ENCODE measurements at regions not wholly inside any gene's neighbourhood (a gene's known extent, or its start where the extent isn't known, plus 50 kb on each side); places are given as distances from the start of the nearest gene placed in this dataset.

DNA sequence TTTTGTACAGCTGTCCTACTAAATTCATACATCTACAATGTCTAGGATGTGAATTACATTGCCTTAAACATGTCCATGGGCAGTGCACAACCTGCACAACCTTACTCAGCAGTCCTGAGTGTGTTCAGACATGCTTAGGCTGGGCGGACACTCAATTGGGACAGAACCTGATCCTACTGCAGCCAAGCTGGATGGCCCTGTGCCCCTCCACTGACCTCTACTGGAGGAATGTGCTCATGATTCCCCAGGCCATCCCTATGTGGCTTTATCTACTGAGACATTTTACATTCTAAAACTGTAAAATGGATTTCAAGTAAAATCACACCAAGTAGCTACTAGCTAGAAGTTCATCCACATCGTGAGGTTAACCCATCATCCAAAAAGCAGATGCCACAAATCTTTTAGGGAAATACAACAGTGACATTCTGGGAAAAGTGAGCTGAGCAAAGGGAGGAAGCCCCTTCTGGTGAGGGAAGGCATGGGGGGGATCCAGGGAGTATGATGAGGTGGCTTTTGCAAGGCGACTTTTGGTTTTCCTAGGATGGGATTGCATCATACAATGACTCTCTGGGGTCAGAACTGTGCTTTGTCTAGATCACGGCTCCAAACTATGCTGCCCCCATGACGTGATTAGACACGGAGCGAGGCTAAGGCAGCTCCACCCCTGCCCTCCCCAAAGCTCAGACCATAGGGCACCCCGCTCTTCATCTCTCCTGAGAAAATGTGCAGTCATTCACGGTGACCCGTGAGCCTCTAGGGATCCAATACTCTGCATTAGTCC lies 911.7 kb upstream of the TMEM132C start:
- no peak for DNase-seq (ENCODE audit: low spot score)
- in situ Hi-C loops (cut with HindIII; ENCODE audit: low sequenced_read_pairs) = no loop called here

DNA sequence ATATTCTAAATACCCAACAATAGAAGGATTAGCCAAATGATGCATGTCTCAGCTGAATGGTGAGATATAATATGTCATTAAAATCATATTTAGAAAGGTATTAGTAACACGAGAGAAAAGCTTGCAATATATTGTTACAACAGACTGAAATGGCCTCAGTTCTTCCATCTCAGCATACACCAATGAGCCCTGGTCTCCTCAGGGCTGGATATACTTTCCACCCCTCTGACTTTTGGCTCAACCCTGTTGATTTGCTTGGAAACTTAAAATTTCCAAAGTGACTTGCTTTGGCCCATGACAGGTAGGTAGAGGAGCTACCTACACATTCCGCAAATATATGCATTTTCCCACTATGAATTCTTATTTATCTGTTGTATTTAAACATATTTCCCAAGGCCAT lies 908.1 kb upstream of the TMEM132C start:
- DNase-seq (ENCODE audit: low spot score) = no peak
- in situ Hi-C loops (cut with HindIII; ENCODE audit: low sequenced_read_pairs) = no loop called here

DNA sequence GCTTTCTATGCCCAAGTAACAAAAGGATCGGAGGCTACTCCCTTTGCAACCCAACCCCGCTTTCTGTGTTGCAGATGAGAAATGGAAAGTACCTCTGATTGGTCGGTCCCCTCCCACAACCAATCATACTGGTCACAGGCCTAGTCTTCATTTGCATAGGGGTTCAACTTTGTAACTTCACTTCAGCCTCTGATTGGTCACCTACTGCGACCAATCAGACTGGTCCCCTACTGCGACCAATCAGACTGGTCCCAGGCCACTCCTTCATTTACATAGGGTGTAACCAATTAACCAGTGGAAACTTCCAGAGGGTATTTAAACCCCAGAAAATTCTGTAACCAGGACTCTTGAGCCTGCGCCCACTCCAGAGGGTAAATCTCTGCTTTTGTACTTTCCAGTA lies 906.4 kb upstream of the TMEM132C start:
- DNase-seq (ENCODE audit: low spot score) = no peak
- in situ Hi-C loops (cut with HindIII; ENCODE audit: low sequenced_read_pairs) = no loop called here

DNA sequence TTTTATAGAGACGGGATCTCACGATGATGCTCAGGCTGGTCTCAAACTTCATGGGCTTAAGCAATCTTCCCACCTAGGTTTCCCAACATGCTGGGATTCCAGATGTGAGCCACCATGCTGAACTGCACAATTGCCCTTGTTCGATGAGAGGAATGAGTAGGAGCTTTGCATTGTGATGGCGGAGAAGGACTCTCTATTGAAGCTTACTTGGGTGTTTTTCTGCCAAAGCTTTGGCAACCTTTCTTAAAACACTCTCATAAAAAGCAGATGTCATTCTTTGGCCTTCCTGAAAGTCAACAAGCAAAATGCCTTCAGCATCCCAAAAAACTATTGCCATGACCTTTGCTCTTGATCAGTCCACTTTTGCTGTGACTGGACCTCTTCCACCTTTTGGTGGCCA lies 904.8 kb upstream of the TMEM132C start:
- no peak for DNase-seq (ENCODE audit: low spot score)
- in situ Hi-C loops (cut with HindIII; ENCODE audit: low sequenced_read_pairs) = no loop called here

DNA sequence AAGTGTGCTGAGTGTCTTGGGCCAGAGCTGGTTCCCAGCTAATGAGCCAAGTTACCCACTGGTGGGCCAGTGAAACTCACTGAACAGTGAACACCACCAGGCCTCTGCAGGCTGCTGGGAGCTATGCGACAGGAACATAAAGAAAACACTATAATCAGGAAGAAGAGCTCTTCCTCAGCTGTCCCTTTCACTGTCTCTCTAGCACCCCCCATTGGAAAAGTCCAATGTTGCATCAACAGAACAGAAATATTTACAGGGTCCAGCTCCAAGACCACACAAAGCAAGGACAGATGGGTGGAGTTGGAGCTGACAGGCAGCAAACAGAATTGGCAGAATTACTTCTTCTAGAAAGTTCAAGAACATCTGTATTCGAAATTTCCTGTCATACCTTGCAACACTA lies 903.6 kb upstream of the TMEM132C start:
- in situ Hi-C loops (cut with HindIII; ENCODE audit: low sequenced_read_pairs) = no loop called here
- DNase-seq (ENCODE audit: low spot score) = no peak

DNA sequence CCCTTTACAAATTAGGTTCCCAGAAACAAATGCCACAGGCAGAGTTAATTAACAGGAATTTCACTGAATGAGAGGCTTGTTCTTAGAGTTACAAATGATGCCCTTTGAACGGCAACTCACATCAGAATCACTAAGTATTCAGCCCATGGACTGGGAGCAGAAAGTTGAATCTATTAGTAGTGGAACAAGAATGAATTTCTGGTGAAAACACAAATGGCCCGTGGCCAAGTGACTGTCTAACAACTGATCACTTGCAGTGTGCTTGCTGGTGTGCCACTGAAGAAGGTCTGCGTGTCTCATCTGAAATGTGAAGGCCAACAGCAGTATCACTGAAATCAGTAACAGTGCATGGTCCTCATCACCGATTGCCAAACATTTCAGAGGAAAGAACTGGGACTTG lies 893.4 kb upstream of the TMEM132C start:
- no peak for DNase-seq (ENCODE audit: low spot score)
- in situ Hi-C loops (cut with HindIII; ENCODE audit: low sequenced_read_pairs) = no loop called here

DNA sequence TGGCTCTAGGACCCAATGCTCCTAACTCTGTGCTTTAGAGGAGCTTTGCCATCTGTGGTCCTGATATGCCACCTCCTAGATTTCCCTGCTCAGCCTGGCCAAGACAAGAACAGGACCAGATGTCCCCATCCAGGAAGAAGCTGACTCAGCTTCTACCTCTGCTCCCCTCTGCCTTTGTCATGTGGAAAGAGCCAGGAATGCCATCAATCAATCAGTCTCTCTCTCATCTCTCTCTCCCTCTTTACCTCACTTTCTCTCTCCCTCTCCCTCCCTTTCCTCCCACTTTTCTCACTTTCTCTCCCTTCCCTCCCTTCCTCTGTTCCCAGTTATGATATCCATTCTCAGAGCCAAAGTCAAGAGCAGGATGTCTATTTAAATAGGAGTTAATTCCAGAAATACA lies 892.5 kb upstream of the TMEM132C start:
- in situ Hi-C loops (cut with HindIII; ENCODE audit: low sequenced_read_pairs) = no loop called here
- DNase-seq (ENCODE audit: low spot score) = peak; percentile 48

DNA sequence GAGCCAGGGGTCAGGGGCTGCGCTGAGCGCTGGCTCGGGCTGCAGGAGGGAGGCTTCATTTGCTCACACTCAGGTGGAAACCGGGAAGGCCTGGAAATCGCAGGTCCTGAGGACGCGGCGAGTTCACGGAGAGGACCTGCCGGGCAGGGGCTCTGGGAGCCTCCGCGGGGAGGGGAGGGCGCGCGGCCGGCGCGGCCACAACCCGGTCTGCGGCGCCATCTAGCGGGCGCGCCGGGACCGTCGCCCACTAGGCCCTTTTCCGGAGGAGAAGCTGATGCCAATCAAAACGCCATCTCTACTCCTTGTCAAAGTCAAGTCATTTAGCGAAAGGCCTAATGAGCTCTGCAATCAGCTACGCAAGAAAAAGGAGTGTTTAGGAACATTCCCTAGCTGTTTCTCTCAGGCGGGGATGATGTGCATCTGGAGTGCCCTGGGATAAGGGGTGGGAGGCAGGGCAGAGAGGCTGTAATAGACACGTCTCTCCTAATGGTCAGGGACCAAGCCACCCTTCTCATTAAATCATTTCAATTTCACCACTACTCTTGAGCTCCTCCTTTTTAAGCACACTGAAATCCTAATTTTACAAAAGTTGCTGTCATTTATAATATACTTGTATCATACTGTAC lies 885.8 kb upstream of the TMEM132C start:
- DNase-seq (ENCODE audit: low spot score) = peak; percentile 65
- in situ Hi-C loops (cut with HindIII; ENCODE audit: low sequenced_read_pairs) = no loop called here

DNA sequence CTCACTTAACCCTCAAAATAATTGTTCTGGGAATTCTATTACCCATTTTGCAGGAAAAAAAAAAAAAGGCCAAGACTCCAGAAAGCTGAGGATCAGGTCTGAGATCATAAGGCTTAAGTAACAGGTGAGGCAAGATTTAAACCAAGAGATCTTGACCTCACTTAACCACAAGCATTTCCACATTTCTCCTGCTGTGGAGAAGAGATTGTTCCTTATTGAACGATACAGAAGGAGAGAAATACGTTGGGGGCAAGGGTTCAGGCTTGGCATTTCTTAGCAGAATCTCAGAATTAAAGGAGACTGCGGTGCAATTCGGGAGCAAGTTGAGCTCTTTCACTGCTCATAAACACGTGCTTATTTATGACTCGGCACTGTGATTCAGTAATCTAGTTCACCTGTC lies 885.3 kb upstream of the TMEM132C start:
- in situ Hi-C loops (cut with HindIII; ENCODE audit: low sequenced_read_pairs) = no loop called here
- DNase-seq (ENCODE audit: low spot score) = no peak

DNA sequence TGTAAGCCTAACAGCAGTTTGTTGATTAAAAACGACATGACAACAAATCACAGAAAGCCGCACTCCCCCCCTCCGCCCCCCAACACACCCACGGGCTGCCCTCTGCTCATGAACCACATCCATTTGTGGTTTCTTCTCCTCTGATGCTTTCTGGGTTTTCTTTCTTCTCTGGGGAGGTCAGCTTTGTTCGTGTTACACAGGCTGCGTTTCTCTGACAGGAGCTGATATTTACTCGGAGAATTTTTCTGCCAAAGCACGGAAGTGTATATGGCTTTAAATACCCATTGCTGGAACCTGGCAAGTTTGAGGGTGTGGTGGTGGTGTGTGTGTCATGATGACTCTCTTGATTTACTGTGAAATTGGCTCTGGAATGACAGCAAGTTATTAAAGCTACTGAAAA lies 883.7 kb upstream of the TMEM132C start:
- in situ Hi-C loops (cut with HindIII; ENCODE audit: low sequenced_read_pairs) = no loop called here
- no peak for DNase-seq (ENCODE audit: low spot score)

DNA sequence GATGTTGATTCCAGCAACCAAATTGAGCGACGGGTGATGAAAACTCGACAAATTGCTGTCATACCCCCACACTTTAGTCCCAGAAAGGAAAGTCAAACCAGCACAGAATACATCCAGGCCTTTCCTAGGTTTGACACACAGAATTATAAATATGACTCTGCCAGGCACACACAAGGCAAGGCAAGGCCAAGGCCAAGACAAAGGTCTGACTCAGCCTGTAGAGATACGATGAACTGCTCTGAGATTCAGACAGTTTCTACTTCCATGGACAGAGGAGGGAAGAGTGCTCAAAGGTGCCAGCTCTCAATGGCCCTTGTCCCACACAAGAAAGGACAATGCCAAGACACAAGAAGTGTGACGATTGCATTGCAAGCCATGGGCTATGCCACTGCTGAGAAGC lies 880.2 kb upstream of the TMEM132C start:
- in situ Hi-C loops (cut with HindIII; ENCODE audit: low sequenced_read_pairs) = no loop called here
- no peak for DNase-seq (ENCODE audit: low spot score)

DNA sequence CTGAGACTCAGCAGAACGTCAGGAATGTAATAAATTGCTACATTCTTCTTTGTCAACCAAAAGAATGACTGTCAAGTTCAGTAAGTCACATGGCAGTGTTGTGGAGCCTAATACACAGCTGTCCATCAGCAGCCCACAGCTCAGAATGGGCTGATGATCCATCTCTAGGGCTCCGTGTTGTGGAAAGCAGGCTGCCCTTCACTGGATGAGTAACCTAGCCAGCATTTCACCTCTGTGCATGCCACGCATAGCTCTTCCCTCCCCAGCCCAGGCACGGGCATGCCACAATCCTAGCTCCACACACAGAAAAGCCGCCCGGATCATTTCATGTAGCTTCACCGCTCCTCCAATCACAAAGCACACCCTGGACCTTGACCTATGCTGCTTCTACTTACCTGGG lies 878.0 kb upstream of the TMEM132C start:
- DNase-seq (ENCODE audit: low spot score) = no peak
- in situ Hi-C loops (cut with HindIII; ENCODE audit: low sequenced_read_pairs) = no loop called here

DNA sequence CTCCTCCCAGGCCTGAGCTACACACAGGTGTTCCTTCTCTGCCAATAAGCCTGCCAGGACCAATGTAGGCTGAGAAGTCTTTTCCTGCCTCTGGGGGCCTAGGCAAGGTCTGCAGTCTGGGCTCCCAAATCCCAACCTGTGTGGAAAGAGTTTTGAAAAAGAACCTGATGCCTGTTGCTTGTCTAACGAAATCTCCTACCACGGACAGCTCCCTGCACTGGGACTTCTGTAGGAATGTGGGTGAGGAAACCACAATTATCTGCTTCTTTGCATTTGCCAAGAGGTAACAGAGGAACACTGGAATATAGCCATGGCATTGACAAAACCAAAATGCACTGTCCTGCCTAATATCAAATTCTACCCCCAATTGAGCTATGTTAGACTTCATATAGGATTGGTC lies 877.0 kb upstream of the TMEM132C start:
- no peak for DNase-seq (ENCODE audit: low spot score)
- in situ Hi-C loops (cut with HindIII; ENCODE audit: low sequenced_read_pairs) = no loop called here

DNA sequence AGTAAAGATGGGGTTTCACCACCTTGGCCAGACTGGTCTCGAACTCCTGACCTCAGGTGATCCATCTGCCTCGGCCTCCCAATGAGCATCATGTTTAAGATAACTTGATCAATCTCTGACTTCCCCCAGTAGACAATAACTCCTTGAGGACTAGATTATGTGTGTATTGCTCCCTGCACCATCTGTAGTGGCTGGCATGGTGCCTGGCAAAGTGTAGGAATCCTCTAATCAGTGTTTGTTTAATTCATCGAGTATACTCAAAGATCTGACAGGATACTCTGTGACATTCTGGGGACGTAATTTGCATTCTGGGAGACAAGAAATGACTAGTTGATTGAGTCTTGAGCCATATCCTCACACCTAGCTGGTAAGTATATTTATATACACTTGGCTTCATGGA lies 873.5 kb upstream of the TMEM132C start:
- peak; percentile 63 for DNase-seq (ENCODE audit: low spot score)
- in situ Hi-C loops (cut with HindIII; ENCODE audit: low sequenced_read_pairs) = no loop called here

DNA sequence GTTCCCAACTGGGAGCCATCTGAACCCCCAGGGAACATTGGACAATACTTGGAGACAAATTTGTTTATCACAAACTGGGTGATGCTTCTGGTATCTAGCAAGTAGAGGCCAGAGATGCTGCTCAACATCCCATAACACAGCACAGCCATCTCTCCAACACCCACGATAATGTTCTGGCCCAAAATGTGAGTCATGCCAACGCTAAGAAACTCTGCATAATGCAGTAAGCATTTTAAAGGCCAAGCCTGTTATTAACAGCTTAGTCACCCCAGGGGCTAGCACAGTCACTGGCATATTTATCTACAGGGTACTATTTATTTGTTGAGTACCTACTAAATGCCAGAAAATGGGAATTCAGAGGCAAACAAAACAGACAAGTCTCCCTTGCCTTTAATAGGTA lies 873.1 kb upstream of the TMEM132C start:
- in situ Hi-C loops (cut with HindIII; ENCODE audit: low sequenced_read_pairs) = no loop called here

DNA sequence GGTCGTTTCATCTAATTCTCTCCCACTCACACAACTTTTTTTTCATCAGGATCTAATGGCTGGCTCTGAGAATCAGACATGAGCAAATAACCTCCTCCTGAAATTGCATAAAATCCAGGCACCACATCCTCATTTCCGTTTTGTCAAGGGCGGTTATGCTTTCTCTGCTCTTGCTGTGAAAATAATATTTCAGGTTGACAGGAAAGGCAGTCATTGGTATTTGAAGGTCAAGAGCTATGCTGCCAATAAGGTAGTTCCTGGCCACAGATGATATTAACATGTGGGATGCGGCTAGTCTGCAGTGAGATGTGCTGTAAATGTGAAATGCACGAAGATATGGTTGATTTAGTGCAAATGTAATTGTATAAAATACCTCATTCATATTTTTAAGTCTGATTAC lies 870.2 kb upstream of the TMEM132C start:
- DNase-seq (ENCODE audit: low spot score) = no peak
- in situ Hi-C loops (cut with HindIII; ENCODE audit: low sequenced_read_pairs) = no loop called here

More for the DNA sequence above, 873.1 kb upstream of the TMEM132C start:
- DNase-seq (ENCODE audit: low spot score) = peak; percentile 34

DNA sequence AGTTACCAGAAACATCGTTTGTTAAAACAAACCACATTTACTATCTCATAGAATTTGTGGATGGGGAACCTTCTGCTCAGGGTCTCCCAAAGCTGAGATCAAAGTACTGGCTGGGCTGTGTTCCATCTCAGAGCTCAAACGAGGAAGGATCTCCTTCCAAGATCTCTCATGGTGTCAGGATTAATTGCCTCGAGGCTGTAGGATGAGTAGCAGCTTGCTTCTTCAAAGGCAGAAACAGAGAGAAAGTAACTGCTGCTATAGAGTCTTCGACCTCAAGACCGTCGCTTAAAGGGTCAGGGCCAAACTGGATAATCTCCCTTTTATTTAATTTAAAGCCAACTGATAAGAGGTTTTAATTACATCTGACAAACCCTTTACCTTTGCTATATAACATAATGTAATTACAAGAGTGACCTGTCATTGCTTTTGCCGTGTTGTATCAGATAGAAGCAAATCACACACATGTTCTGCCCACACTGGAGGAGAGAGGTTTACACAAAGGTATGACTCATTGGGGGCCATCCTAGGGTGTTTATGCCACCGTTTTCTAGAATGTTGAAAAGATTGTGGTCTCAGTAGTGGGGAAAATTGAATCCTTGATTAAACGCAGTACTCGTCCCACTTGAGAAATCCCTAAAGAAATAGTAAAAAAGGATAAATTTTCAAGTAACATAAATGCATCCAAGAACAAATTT lies 868.8 kb upstream of the TMEM132C start:
- in situ Hi-C loops (cut with HindIII; ENCODE audit: low sequenced_read_pairs) = no loop called here
- DNase-seq (ENCODE audit: low spot score) = no peak

DNA sequence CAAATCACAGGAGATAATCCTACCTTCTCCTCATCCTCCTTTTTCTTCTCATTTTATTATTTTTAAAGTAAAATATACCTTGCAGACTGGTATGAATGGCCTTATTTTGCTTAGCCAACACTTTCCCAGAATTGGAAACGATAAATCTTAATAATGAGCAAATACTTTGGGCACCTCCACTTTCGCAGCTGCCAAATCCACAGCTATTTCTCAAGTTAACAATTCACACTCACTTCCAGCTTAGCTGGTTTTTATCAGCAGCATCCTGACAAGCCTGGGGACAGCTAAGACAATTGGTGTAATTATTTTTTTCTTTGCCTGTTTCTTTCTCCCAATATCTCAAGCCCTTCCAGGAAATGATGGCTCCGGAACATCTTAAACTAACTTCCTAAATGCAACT lies 867.5 kb upstream of the TMEM132C start:
- in situ Hi-C loops (cut with HindIII; ENCODE audit: low sequenced_read_pairs) = no loop called here
- no peak for DNase-seq (ENCODE audit: low spot score)

DNA sequence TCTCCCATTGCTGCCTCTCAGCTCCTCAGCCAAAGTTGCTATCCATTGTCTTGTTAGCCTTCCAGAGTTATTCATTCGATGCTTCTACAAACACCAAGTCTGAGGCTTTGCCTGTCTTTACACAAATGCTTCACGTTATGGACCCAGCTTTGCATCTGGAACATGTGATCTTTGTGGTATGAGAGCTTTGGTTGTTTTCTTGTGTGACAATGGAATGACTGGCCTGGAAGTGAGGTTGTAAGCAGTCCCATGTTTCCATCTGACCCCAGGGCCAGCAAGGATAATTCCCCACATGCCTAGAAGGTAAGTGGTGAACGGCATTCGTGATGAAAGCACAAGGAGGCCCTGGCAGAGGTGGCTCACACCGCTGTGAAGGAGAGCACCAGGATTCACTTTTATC lies 866.7 kb upstream of the TMEM132C start:
- no peak for DNase-seq (ENCODE audit: low spot score)
- in situ Hi-C loops (cut with HindIII; ENCODE audit: low sequenced_read_pairs) = no loop called here

DNA sequence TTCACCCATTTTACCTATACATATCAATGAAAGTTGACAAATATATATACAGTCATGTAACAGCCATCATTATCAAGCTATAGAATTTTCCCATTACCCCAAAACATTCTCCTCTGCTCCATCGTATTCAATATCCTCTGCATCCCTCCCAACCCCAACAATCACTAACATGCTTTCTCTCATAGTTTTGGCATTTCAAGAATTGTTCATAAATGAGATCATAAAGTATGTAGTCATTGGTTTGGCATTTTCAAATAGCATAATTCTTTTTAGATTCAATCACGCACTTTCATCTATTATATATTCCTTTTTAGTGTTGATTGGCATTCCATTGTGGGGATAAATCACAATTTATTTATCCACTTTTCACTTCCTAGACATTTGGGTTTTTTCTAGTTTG lies 866.0 kb upstream of the TMEM132C start:
- in situ Hi-C loops (cut with HindIII; ENCODE audit: low sequenced_read_pairs) = no loop called here

DNA sequence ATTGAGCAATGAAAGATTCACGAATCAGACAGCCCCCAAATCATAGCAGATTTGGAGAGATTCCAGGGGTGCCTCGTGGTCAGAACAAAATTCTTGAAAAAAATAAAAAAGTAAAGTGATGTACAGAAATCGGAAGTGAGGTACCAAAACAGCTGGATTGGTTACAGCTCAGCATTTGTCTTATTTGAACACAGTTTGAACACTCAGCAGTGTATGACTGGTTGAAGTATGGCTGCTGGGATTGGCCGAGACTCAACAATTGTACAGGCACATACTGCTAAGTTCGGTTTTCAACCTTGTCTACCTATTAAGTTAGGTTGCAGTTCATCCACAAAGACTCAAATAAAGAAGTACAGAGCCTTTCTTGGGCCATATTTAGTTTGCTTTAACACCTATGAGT lies 865.4 kb upstream of the TMEM132C start:
- no peak for DNase-seq (ENCODE audit: low spot score)
- in situ Hi-C loops (cut with HindIII; ENCODE audit: low sequenced_read_pairs) = no loop called here

More for the DNA sequence above, 866.0 kb upstream of the TMEM132C start:
- no peak for DNase-seq (ENCODE audit: low spot score)

Data from G401 (cell line).